NOMO-1 treated with DMSO at 0.1 percent for 48 hours (cell line): ENCODE measurements at regions not wholly inside any gene's neighbourhood (a gene's known extent, or its start where the extent isn't known, plus 50 kb on each side); places are given as distances from the start of the nearest gene placed in this dataset.
"Not testable (repeated sequence)": the region's sequence is repeated elsewhere in the genome, so short reads cannot be mapped to it uniquely, and the experiment has no call there.

Experiments used
- DNase-seq: peaks from one replicate; lab custom pipeline; 2025; ENCODE audit not compliant: unreplicated experiment; lab: John Stamatoyannopoulos, UW

DNA sequence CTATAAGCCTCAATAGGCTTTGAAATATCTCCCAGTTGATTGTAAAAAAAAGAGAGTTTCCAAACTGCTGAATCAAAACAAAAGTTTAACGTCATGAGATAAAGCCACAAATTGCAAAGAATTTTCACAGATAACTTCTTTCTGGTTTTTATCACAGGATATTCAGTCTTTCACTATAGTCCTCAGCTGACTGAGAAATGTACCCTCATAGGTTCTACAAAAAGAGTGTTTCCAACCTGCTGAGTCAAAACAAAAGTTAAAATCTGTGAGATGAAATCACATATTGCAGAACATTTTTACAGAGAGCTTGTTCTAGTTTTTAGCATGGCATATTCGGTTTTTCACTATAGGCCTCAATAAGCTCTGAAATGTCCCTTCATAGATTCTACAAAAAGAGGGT is 559.2 kb downstream of the KCNJ18 start:
- DNase-seq = no peak

GRCh38 chr17:22253007-22253406 is 560.7 kb downstream of the KCNJ18 start:
- DNase-seq = no peak

- no peak for DNase-seq
Observed at GRCh38 chr17:22265807-22266206, 573.5 kb downstream of the KCNJ18 start.

DNA sequence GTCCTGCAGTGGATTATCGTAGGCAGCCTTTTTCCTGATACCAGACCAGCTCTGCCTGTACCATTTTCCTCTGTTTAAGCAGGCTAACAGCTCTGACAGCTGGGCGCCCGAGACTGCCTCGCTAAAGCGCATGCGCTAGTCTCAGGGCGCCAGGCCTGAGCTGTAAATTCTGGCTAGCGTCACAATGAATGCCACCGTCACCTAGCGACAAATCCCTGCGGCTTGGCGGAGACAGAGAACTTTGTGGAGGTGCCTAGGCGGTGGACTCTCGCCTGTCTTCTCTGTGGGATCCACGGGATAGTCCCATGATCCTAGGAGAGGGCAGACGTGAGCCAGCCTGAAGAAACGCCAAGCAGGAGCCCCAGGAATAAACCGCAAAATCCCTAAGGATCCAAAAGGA is 573.9 kb downstream of the KCNJ18 start:
- DNase-seq = no peak

DNA sequence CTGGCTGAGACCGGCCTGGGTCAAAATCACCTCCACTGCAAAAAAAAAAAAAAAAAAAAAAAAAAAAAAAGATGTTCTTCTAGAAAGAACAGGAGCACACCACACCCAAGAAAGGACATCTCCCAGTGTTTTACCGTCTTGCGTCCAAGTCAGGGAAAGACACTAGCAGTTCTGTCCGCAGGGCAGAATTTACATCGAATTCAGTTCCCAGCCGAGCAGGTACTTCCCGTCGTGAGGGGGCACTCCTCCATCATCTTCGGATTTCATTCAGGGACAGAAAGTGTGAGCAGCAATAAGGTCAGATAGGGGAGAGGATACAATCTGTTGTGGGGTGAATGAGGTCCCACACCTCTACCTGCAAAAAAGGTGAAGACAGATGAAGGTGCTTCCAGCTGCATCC is 574.7 kb downstream of the KCNJ18 start:
- DNase-seq = no peak

DNA sequence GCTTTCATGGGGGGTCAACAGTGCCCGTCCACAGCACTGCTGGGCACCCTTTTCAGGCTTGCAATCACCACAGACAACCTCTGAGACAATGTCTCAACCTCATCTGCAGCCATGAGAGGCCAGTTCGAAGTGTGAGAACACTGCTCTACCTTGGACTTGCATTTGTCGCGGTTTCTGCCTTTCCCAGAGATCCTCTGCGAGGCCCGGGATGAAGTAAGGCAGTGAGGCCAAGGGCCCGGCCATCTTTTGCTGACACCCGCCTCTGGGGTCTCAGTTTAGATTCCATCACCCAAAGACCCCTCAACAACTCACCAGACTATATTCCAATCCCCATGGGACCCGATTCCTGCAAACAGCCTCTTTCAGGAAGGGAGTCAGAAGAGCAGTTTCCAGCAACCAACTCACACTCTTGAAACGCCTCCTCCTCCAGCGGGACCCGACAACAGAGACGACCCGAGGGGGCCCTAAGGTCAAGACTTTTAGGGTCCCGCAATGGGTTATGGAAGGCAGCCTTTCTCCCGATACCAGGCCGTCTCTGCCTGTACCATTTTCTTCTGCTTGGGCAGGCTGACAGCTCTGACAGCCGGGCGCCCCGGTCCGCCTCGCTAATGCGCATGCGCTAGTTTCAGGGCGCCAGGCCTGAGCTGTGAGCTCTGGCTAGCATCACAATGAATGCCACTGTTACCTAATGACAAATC is 576.0 kb downstream of the KCNJ18 start:
- no peak for DNase-seq

GRCh38 chr17:22268912-22269220 is 576.5 kb downstream of the KCNJ18 start:
- no peak for DNase-seq

- DNase-seq = no peak
Observed at GRCh38 chr17:22270381-22270780, 578.1 kb downstream of the KCNJ18 start.

DNA sequence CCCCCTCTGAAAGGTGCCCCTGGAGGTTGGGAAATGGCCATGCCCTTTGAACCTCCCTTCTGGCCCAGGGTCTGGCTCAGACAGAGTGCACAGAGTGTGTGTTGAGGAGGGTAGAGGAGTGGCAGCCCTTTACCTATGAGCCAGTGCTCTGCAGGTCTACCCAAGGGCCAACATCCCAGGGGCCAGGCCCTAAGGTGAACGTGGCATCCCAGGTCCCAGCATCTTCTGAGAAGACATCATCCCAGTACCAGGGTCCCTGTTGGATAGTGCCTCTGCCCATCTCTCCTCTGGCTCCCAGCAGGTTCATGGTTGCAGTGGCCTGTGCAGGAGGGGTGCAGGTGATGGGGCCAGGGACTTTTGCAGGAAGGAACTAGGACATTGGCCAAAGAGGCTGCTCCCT is 578.5 kb downstream of the KCNJ18 start:
- not testable (repeated sequence) for DNase-seq

GRCh38 chr17:22272363-22273146 is 580.2 kb downstream of the KCNJ18 start:
- no peak for DNase-seq

DNA sequence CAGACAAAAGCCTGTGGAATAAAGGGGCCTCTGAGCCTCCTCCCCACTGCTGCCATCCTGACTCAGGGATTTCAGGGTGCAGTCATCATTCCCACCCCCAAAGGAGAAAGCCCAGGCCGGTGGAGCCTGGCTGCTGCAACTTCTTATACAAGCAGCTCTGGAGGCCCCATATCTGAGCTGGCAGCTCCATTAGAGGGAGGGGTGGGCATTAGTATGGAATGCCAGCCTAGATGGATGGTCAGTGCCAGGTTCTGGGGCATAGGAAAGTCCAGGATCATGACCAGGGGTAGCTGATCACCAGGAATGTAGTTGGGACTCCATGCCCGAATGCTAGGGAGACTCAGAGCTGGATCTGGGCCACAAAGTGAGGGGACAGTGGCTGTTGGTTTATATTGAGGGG is 581.0 kb downstream of the KCNJ18 start:
- DNase-seq = no peak

- no peak for DNase-seq
Observed at GRCh38 chr17:22277595-22277994, 585.3 kb downstream of the KCNJ18 start.

DNA sequence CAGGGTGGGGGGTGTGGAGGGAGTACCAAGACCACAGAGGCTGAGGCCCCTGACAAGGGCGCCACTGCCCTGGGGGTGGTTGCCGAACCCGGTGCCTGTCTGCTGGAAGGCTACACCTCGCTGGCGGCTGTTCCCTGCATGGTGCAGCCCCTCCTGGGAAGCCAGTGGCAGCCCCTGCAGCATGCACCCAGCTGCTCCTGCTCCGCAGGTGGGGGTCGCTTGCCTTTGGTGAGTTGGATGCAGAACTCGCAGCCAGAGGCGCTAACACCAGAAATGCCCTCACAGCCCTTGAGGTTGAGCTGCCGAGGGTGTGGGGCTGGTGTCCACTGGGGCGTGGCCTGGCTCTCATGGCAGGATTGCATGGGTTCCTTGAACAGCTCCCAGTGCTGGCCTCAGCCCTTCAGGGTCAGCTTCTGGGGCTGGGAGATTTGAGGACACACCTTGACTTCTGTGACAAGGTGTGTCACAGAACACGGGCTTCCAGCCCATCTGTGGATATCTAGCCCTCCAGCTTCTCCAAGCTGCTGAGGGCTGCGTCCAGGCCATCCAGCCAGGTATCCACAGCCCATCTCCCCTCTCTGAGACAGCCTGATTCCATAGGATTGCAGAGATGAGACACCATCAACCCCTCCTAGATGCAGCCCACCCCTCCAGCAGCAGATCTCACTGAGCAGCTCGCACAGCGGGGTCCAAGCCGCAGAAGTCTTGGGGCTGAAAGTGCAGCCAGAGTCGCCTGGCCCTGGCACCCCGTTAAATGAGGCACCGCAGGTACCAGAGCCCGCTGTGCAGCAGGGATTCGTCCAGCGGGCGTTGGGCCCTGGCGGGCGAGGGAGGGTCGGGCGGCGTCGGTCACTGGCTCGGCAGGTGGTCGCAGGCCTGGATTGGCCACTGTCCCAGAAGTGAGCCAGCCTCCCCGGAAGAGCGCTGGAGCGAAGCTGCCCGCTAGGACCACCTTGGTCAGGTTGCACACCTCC is 586.3 kb downstream of the KCNJ18 start:
- DNase-seq = no peak

DNA sequence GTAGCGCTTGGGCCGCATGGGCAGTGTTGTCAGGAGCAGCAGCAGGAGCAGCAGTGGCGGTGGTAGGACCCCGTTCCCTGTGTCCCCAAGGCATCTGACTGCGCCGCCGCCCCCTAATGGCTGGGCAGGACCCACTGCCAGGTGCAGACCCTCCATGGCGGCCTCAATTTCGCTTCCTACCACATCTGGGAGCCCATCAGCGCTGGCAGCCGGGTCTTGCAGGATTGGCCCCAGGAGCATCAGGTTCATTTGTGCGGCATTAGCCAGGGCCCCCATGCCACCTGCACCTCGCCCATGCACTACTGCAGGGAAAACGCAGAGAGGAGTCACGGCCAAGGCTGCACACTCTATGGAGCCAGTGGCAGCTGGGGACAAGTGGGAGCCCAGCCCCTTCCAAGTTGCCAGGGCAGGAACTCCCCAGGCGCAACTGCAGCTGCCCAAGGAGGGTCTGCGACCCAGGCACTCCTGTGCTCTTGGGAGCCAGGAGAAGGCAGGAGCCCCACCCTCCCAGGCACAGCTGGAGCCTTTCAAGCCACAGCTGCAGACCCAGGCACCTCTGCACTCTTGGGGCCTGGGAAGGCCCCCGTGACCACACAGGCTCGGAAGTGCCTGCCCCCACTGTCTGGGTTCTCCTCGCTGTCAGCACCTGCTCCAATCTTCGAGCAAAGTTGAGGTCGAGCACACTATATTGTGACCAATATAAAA is 594.2 kb downstream of the KCNJ18 start:
- no peak for DNase-seq

DNA sequence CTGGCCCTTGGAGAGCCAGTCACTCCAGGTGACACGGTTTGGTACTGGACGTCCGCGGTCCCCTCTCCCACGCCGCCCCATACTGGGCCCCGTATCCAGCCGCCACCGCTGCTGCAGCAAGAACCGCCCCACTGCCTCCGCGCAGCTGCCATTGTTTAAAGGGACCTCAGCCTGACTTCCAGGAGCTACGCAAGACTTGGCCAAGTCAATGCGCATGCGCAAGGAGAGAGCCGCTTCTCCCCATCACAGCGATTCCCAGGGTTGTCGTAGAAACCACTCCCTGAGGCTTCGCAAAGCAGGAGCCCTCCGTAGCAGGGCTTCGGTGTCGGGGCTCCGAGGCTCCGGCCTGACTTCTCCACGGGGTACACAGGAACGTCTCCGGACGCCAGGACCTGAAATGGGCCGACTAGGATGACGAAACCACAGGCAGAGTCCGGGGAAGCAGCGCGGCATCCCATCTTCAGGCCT is 606.2 kb downstream of the KCNJ18 start:
- DNase-seq = not testable (repeated sequence)

DNA sequence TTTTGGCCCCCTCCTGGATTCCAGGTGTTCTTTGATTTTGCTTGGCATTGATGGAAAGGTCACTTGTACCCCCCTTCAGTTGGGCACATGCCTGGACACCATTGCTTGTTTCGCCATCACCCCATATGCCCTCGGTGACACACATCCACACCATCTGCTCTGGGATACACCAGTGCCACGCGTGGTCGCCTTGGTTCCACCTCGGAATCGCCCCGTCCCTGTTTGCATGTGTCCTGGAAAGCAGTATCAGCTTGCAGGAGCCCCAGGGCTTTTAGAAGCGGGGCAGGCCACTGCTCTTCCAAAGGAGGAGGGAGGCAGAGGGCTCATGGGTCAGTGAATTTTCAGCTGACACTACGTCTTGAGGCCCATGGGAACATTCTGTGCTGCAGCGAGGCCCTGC is 607.9 kb downstream of the KCNJ18 start:
- DNase-seq = no peak

DNA sequence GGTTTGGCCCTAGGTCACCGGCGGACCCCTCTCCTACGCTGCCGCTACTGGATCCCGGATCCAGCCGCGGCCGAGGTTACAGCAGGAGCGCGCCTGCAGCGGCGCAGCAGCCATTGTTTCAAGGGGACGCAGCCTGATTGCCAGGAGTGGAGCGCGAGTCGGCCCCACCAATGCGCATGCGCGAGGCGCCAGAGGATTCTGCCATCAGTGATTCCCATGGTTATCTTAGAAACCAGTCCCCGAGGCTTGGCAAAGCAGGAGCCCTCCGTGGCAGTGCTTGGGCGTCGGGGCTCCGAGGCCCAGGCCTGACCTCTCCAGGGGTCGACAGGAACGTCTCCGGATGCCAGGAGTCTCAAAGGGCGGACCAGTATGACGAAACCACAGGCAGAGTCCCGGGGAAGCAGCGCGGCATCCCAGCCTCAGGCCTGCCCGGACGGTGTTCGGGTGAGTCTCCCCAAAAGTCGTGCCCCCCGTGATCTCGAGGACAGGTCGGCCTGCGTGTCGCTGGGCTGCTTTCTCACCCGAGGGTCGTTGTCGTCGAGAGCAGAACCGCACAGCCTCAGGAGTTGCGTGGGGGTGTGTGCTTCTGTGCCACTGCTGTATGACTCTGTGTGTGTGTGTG is 608.5 kb downstream of the KCNJ18 start:
- DNase-seq = no peak

GRCh38 chr17:22301353-22301745 is 609.0 kb downstream of the KCNJ18 start:
- no peak for DNase-seq

DNA sequence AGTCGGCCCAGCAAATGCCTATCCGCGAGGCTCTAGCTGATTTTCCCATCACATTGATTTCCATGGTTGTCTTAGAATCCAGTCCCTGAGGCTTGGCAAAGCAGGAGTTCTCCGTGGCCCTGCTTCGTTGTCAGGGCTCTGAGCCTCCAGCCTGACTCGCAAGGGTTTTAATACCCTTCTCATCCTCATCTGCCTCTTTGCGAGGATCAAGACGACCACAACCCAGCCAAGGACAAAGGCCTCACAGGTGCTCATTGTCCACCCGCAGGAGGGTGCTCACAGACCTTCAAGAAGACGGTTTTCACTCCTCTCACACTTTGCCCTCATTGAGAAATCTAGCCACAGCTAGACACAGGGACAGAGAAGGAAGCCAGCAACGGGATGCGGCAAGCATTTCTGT is 610.8 kb downstream of the KCNJ18 start:
- no peak for DNase-seq

DNA sequence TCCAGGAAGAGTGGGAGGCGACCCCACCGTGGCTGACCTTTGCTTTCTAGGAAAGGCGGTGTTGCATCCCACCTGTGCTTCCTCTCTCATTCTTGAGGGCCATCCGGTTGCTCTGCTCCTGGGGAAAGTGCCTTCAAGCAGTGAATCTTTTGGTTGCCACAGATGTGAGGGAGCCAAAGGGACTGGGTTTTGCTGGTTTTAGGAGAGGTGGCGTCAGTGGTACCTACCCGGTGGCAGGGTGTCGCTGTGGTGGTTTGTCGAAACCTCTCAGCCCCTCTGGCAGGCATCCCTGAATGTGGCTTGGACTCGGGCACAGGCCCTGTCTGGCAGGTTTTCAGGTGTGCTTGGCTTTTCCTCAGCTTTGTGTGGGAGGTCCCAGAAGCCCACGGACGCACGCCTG is 611.5 kb downstream of the KCNJ18 start:
- DNase-seq = no peak
